ENCODE measurements at regions not wholly inside any gene's neighbourhood (a gene's known extent, or its start where the extent isn't known, plus 50 kb on each side); places are given as distances from the start of the nearest gene placed in this dataset.

DNA sequence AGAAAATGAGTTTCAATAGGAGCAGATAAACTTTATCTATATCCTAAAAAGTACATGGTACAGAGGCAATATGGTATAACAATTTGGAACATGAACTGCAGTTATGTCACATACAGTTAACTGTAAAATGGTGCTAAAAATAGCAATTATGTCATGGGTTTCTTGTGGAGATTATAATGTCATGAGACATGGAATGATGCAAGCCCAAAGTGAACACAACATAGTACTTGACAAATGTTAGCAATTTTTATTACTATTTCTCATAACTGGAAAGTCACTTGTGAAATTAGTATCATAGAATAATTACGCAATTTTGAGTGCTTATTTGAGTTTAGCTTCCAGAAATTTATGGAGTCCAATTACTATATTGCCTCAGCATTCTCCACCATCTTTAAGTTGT, 1263.4 kb downstream of the DSC3 start:
- H3K27me3 ChIP-seq (ENCODE audit: control insufficient read depth, insufficient read depth, low read length), result no peaks in the 10 kb centered on the region
- H3K27ac ChIP-seq (ENCODE audit: low read depth, low read length), result no peak overlapping the region
- no peak overlapping the region for H3K4me3 ChIP-seq (ENCODE audit: low read depth, low read length)
- DNase-seq (ENCODE audit: low read depth, low spot score), result no peak
- ChIA-PET CTCF (no interaction called here), POLR2A (no interaction called here)
- TF ChIP-seq, protein P1, sequence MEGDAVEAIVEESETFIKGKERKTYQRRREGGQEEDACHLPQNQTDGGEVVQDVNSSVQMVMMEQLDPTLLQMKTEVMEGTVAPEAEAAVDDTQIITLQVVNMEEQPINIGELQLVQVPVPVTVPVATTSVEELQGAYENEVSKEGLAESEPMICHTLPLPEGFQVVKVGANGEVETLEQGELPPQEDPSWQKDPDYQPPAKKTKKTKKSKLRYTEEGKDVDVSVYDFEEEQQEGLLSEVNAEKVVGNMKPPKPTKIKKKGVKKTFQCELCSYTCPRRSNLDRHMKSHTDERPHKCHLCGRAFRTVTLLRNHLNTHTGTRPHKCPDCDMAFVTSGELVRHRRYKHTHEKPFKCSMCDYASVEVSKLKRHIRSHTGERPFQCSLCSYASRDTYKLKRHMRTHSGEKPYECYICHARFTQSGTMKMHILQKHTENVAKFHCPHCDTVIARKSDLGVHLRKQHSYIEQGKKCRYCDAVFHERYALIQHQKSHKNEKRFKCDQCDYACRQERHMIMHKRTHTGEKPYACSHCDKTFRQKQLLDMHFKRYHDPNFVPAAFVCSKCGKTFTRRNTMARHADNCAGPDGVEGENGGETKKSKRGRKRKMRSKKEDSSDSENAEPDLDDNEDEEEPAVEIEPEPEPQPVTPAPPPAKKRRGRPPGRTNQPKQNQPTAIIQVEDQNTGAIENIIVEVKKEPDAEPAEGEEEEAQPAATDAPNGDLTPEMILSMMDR (IDR thresholded peaks at IDR 0.05; ENCODE audit: low read depth, low read length), result no peak
- H3K9me3 ChIP-seq (ENCODE audit: control insufficient read depth, insufficient read depth, low read length), result no peaks in the 10 kb centered on the region

DNA sequence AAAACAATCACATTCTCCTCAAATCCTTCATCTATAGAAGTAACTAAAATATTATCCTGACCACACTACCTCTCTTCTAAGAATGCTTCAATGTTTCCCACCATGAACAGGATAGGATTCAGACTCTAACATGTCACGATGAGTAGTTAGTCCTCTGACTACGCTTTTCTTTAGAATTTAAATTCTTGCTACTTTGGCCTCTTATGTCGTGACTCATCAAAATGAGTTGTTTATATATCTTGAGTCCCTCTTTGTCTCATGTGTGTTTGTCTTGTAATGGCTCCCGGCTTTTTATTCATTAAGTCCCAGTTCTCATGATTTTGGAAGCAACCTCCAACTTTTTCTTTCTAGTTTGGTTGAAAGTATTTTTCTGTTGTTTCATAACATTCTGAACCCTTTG, 1289.2 kb downstream of the DSC3 start:
- TF ChIP-seq, protein P1 (IDR thresholded peaks at IDR 0.05; ENCODE audit: low read depth, low read length), result no peak
- POLR2A ChIA-PET, result no interaction called here
- Histone ChIP-seq H3K27me3 (ENCODE audit: control insufficient read depth, insufficient read depth, low read length) (no peaks in the 10 kb centered on the region), H3K27ac (ENCODE audit: low read depth, low read length) (no peak overlapping the region), H3K4me3 (ENCODE audit: low read depth, low read length) (no peak overlapping the region), H3K9me3 (ENCODE audit: control insufficient read depth, insufficient read depth, low read length) (no peaks in the 10 kb centered on the region; the same call in 1 of the 2 replicates)
- CTCF ChIA-PET, result no interaction called here
- DNase-seq (ENCODE audit: low read depth, low spot score), result no peak

DNA sequence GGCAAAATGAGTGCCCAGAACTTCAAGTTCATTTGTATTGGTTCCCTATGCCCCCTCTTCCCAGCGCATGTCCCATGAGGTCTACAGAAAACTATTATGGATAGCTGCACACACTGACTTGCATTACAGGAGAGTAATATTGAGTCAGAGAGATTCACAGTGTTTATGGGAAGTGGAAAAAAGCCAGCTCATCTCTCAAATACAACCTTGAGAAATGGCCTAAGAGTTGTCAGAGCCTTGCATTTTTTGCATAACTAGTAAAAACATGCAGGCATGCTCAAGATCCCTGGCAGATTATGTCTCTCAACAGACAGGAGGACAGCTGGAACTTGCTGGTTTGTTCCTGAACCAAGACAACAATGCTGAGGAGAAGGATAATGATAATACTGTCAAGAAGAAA, 1292.8 kb downstream of the DSC3 start:
- no peak overlapping the region for H3K4me3 ChIP-seq (ENCODE audit: low read depth, low read length)
- TF ChIP-seq, protein P1 (IDR thresholded peaks at IDR 0.05; ENCODE audit: low read depth, low read length), result no peak
- no peaks in the 10 kb centered on the region for H3K27me3 ChIP-seq (ENCODE audit: control insufficient read depth, insufficient read depth, low read length)
- ChIA-PET CTCF (no interaction called here), POLR2A (no interaction called here)
- peak; percentile 2 for DNase-seq (ENCODE audit: low read depth, low spot score)
- no peak overlapping the region for H3K27ac ChIP-seq (ENCODE audit: low read depth, low read length)
- H3K9me3 ChIP-seq (ENCODE audit: control insufficient read depth, insufficient read depth, low read length), result no peaks in the 10 kb centered on the region; the same call in 1 of the 2 replicates

DNA sequence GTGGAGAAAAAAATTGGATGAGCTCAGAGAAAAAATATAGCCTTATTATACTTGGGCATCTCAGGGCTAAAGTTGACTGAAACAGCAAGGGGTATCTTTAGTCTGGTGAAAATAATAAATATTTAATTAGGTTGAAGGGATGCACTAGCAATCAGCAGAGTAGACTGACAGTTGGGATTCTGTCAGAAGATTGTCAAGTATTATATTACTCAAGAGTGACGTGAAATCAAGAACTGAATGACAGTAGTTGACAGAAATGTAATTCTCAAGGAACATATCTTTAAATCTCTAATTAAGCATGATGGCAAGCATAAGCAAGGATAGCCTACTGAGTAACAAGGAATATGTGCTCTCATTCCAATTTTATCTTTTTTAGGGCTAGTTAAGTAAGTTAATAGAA, 1301.1 kb downstream of the DSC3 start:
- H3K27ac ChIP-seq (ENCODE audit: low read depth, low read length), result no peak overlapping the region
- peaks cover 6% of the 10 kb centered on the region; the same call in 1 of the 2 replicates for H3K9me3 ChIP-seq (ENCODE audit: control insufficient read depth, insufficient read depth, low read length)
- POLR2A ChIA-PET, result no interaction called here
- CTCF ChIA-PET, result no interaction called here
- H3K27me3 ChIP-seq (ENCODE audit: control insufficient read depth, insufficient read depth, low read length), result no peaks in the 10 kb centered on the region
- no peak overlapping the region for H3K4me3 ChIP-seq (ENCODE audit: low read depth, low read length)
- TF ChIP-seq, protein P1 (IDR thresholded peaks at IDR 0.05; ENCODE audit: low read depth, low read length), result no peak
- no peak for DNase-seq (ENCODE audit: low read depth, low spot score)

DNA sequence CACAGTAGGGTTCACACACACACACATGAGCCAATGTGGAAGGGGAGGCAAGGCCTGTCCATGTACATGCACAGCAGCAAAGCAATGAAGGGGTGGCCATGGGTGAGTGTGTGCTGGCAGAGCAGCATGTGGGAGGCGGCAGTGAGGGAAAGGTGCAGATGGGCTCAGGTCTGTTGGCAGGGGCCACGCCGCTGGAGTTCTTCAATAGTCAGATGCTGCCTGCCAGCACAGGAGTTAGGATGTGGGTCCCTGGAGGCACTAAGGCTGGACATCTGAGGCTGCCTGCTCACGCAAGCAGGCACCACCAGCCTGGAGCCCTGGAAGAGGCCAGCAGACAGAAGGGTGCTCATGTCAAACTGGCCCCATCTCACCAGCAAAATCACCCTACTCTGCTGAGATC, 1304.9 kb downstream of the DSC3 start:
- ChIA-PET POLR2A (no interaction called here), CTCF (no interaction called here)
- TF ChIP-seq, protein P1 (IDR thresholded peaks at IDR 0.05; ENCODE audit: low read depth, low read length), result no peak
- H3K9me3 ChIP-seq (ENCODE audit: control insufficient read depth, insufficient read depth, low read length), result peaks cover 6% of the 10 kb centered on the region; the same call in 1 of the 2 replicates
- no peak overlapping the region for H3K4me3 ChIP-seq (ENCODE audit: low read depth, low read length)
- H3K27me3 ChIP-seq (ENCODE audit: control insufficient read depth, insufficient read depth, low read length), result no peaks in the 10 kb centered on the region
- no peak overlapping the region for H3K27ac ChIP-seq (ENCODE audit: low read depth, low read length)
- DNase-seq (ENCODE audit: low read depth, low spot score), result no peak

All from AG04450 (cell line).